ENCODE measurements at regions not wholly inside any gene's neighbourhood (a gene's known extent, or its start where the extent isn't known, plus 50 kb on each side); places are given as distances from the start of the nearest gene placed in this dataset.
A peak's percentile ranks its signal among the peaks of the same experiment; 100 is the strongest.

- no peak overlapping the region for H3K27ac ChIP-seq (replicated peaks; ENCODE audit: low read length)
- no peak overlapping the region for H3K23ac ChIP-seq (ENCODE audit: low read depth, low read length, poor library complexity)
- H3K36me3 ChIP-seq (replicated peaks in 1 of 2; ENCODE audit: control insufficient read depth in 2 of 2, insufficient read depth in 2 of 2, low read length in 2 of 2): no peaks in the 10 kb centered on the region
- no peak for DNase-seq (ENCODE audit: low spot score)
- no peaks in the 10 kb centered on the region for H3K9me3 ChIP-seq (replicated peaks in 1 of 2; ENCODE audit: control insufficient read depth in 2 of 2, insufficient read depth in 1 of 2, low read depth in 1 of 2, low read length in 2 of 2)
- H3K79me1 ChIP-seq (ENCODE audit: low read depth, low read length): no peaks in the 10 kb centered on the region
- WGBS, 2 donors (ENCODE audit: extremely low coverage in 2 of 2, insufficient read length in 2 of 2, insufficient replicate concordance in 1 of 2): no CpG with 5 or more reads among the region's 5 CpGs
- no peak overlapping the region for H3K9ac ChIP-seq (ENCODE audit: low read depth, low read length, poor library complexity)
- no peak overlapping the region for H3K4ac ChIP-seq (ENCODE audit: low read length)
- no peak overlapping the region for H3K4me2 ChIP-seq (ENCODE audit: insufficient read depth, low read length, poor library complexity, severe bottlenecking)
- no peak overlapping the region for H2AFZ ChIP-seq (ENCODE audit: low read length)
- H2BK120ac ChIP-seq (ENCODE audit: low read depth, low read length): no peak overlapping the region
- no peak overlapping the region for H2BK5ac ChIP-seq (ENCODE audit: low read length)
- no peak overlapping the region for H3K18ac ChIP-seq (ENCODE audit: low read length)
- H4K8ac ChIP-seq (ENCODE audit: low read depth, low read length): no peak overlapping the region
- no peak overlapping the region for H2BK15ac ChIP-seq (ENCODE audit: low read length)
- no peak overlapping the region for H2BK12ac ChIP-seq (ENCODE audit: low read length)
- H2AK5ac ChIP-seq (ENCODE audit: low read depth, low read length): no peak overlapping the region
- no peak overlapping the region for H3K14ac ChIP-seq (ENCODE audit: low read length)
- no peaks in the 10 kb centered on the region for H3K4me1 ChIP-seq (ENCODE audit: control insufficient read depth in 2 of 2, insufficient read depth in 1 of 2, low read depth in 1 of 2, low read length in 2 of 2)
- H3K4me3 ChIP-seq (ENCODE audit: low read length in 2 of 2): no peak overlapping the region
- no peaks in the 10 kb centered on the region for H3K27me3 ChIP-seq (ENCODE audit: control insufficient read depth in 3 of 3, insufficient read depth in 3 of 3, low read depth in 1 of 3, low read length in 3 of 3)
- no peak overlapping the region for H4K91ac ChIP-seq (ENCODE audit: low read depth, low read length, poor library complexity)
Observed at GRCh38 chr2:4020153-4020552, 316.8 kb downstream of the DCDC2C start.

GRCh38 chr2:4020649-4021048 lies 317.3 kb downstream of the DCDC2C start:
- WGBS, 2 donors (ENCODE audit: extremely low coverage in 2 of 2, insufficient read length in 2 of 2, insufficient replicate concordance in 1 of 2): no CpG with 5 or more reads among the region's 10 CpGs
- Histone ChIP-seq H4K8ac (ENCODE audit: low read depth, low read length) (no peak overlapping the region), H3K4me2 (ENCODE audit: insufficient read depth, low read length, poor library complexity, severe bottlenecking) (no peak overlapping the region), H3K4me1 (ENCODE audit: control insufficient read depth in 2 of 2, insufficient read depth in 1 of 2, low read depth in 1 of 2, low read length in 2 of 2) (no peaks in the 10 kb centered on the region), H2AK5ac (ENCODE audit: low read depth, low read length) (no peak overlapping the region), H2AFZ (ENCODE audit: low read length) (no peak overlapping the region), H3K27me3 (ENCODE audit: control insufficient read depth in 3 of 3, insufficient read depth in 3 of 3, low read depth in 1 of 3, low read length in 3 of 3) (no peaks in the 10 kb centered on the region), H2BK15ac (ENCODE audit: low read length) (no peak overlapping the region), H4K91ac (ENCODE audit: low read depth, low read length, poor library complexity) (no peak overlapping the region), H3K4ac (ENCODE audit: low read length) (no peak overlapping the region), H3K9ac (ENCODE audit: low read depth, low read length, poor library complexity) (no peak overlapping the region), H3K18ac (ENCODE audit: low read length) (no peak overlapping the region), H3K14ac (ENCODE audit: low read length) (no peak overlapping the region), H3K36me3 (replicated peaks in 1 of 2; ENCODE audit: control insufficient read depth in 2 of 2, insufficient read depth in 2 of 2, low read length in 2 of 2) (no peaks in the 10 kb centered on the region), H3K23ac (ENCODE audit: low read depth, low read length, poor library complexity) (no peak overlapping the region), H2BK120ac (ENCODE audit: low read depth, low read length) (no peak overlapping the region), H3K9me3 (replicated peaks in 1 of 2; ENCODE audit: control insufficient read depth in 2 of 2, insufficient read depth in 1 of 2, low read depth in 1 of 2, low read length in 2 of 2) (no peaks in the 10 kb centered on the region), H3K27ac (replicated peaks; ENCODE audit: low read length) (no peak overlapping the region), H3K79me1 (ENCODE audit: low read depth, low read length) (no peaks in the 10 kb centered on the region), H2BK5ac (ENCODE audit: low read length) (no peak overlapping the region), H2BK12ac (ENCODE audit: low read length) (no peak overlapping the region), H3K4me3 (ENCODE audit: low read length in 2 of 2) (no peak overlapping the region)
- no peak for DNase-seq (ENCODE audit: low spot score)

GRCh38 chr2:4024605-4025004 lies 321.2 kb downstream of the DCDC2C start:
- Histone ChIP-seq H3K4me1 (ENCODE audit: control insufficient read depth in 2 of 2, insufficient read depth in 1 of 2, low read depth in 1 of 2, low read length in 2 of 2) (no peaks in the 10 kb centered on the region), H3K36me3 (replicated peaks in 1 of 2; ENCODE audit: control insufficient read depth in 2 of 2, insufficient read depth in 2 of 2, low read length in 2 of 2) (no peaks in the 10 kb centered on the region), H3K27ac (replicated peaks; ENCODE audit: low read length) (no peak overlapping the region), H2AK5ac (ENCODE audit: low read depth, low read length) (no peak overlapping the region), H2AFZ (ENCODE audit: low read length) (no peak overlapping the region), H2BK15ac (ENCODE audit: low read length) (no peak overlapping the region), H3K9me3 (replicated peaks in 1 of 2; ENCODE audit: control insufficient read depth in 2 of 2, insufficient read depth in 1 of 2, low read depth in 1 of 2, low read length in 2 of 2) (no peaks in the 10 kb centered on the region), H4K8ac (ENCODE audit: low read depth, low read length) (no peak overlapping the region), H3K4me3 (ENCODE audit: low read length in 2 of 2) (peak overlapping the region in 1 of 2 donors; percentile 4), H3K23ac (ENCODE audit: low read depth, low read length, poor library complexity) (no peak overlapping the region), H2BK5ac (ENCODE audit: low read length) (no peak overlapping the region), H3K79me1 (ENCODE audit: low read depth, low read length) (no peaks in the 10 kb centered on the region), H3K4ac (ENCODE audit: low read length) (no peak overlapping the region), H3K27me3 (ENCODE audit: control insufficient read depth in 3 of 3, insufficient read depth in 3 of 3, low read depth in 1 of 3, low read length in 3 of 3) (no peaks in the 10 kb centered on the region), H3K14ac (ENCODE audit: low read length) (no peak overlapping the region), H2BK12ac (ENCODE audit: low read length) (no peak overlapping the region), H4K91ac (ENCODE audit: low read depth, low read length, poor library complexity) (no peak overlapping the region), H2BK120ac (ENCODE audit: low read depth, low read length) (no peak overlapping the region), H3K18ac (ENCODE audit: low read length) (peak overlapping the region; percentile 22), H3K9ac (ENCODE audit: low read depth, low read length, poor library complexity) (no peak overlapping the region), H3K4me2 (ENCODE audit: insufficient read depth, low read length, poor library complexity, severe bottlenecking) (no peak overlapping the region)
- DNase-seq (ENCODE audit: low spot score): no peak
- no CpG with 5 or more reads among the region's 5 CpGs for WGBS, 2 donors (ENCODE audit: extremely low coverage in 2 of 2, insufficient read length in 2 of 2, insufficient replicate concordance in 1 of 2)

GRCh38 chr2:4029081-4029480 lies 325.7 kb downstream of the DCDC2C start:
- Histone ChIP-seq H2BK120ac (ENCODE audit: low read depth, low read length) (no peak overlapping the region), H2AFZ (ENCODE audit: low read length) (no peak overlapping the region), H4K91ac (ENCODE audit: low read depth, low read length, poor library complexity) (no peak overlapping the region), H2BK15ac (ENCODE audit: low read length) (no peak overlapping the region), H3K9ac (ENCODE audit: low read depth, low read length, poor library complexity) (no peak overlapping the region), H2BK5ac (ENCODE audit: low read length) (no peak overlapping the region), H3K36me3 (replicated peaks in 1 of 2; ENCODE audit: control insufficient read depth in 2 of 2, insufficient read depth in 2 of 2, low read length in 2 of 2) (no peaks in the 10 kb centered on the region), H3K4me3 (ENCODE audit: low read length in 2 of 2) (no peak overlapping the region), H3K79me1 (ENCODE audit: low read depth, low read length) (no peaks in the 10 kb centered on the region), H2AK5ac (ENCODE audit: low read depth, low read length) (no peak overlapping the region), H4K8ac (ENCODE audit: low read depth, low read length) (no peak overlapping the region), H3K27ac (replicated peaks; ENCODE audit: low read length) (no peak overlapping the region), H2BK12ac (ENCODE audit: low read length) (no peak overlapping the region), H3K4ac (ENCODE audit: low read length) (no peak overlapping the region), H3K4me1 (ENCODE audit: control insufficient read depth in 2 of 2, insufficient read depth in 1 of 2, low read depth in 1 of 2, low read length in 2 of 2) (no peaks in the 10 kb centered on the region), H3K9me3 (replicated peaks in 1 of 2; ENCODE audit: control insufficient read depth in 2 of 2, insufficient read depth in 1 of 2, low read depth in 1 of 2, low read length in 2 of 2) (no peaks in the 10 kb centered on the region), H3K4me2 (ENCODE audit: insufficient read depth, low read length, poor library complexity, severe bottlenecking) (no peak overlapping the region), H3K23ac (ENCODE audit: low read depth, low read length, poor library complexity) (no peak overlapping the region), H3K18ac (ENCODE audit: low read length) (peak overlapping the region; percentile 14), H3K14ac (ENCODE audit: low read length) (no peak overlapping the region), H3K27me3 (ENCODE audit: control insufficient read depth in 3 of 3, insufficient read depth in 3 of 3, low read depth in 1 of 3, low read length in 3 of 3) (no peaks in the 10 kb centered on the region)
- DNase-seq (ENCODE audit: low spot score): no peak
- WGBS, 2 donors (ENCODE audit: extremely low coverage in 2 of 2, insufficient read length in 2 of 2, insufficient replicate concordance in 1 of 2): no CpG with 5 or more reads among the region's 2 CpGs
